ENCODE measurements at regions not wholly inside any gene's neighbourhood (a gene's known extent, or its start where the extent isn't known, plus 50 kb on each side); places are given as distances from the start of the nearest gene placed in this dataset.

DNA sequence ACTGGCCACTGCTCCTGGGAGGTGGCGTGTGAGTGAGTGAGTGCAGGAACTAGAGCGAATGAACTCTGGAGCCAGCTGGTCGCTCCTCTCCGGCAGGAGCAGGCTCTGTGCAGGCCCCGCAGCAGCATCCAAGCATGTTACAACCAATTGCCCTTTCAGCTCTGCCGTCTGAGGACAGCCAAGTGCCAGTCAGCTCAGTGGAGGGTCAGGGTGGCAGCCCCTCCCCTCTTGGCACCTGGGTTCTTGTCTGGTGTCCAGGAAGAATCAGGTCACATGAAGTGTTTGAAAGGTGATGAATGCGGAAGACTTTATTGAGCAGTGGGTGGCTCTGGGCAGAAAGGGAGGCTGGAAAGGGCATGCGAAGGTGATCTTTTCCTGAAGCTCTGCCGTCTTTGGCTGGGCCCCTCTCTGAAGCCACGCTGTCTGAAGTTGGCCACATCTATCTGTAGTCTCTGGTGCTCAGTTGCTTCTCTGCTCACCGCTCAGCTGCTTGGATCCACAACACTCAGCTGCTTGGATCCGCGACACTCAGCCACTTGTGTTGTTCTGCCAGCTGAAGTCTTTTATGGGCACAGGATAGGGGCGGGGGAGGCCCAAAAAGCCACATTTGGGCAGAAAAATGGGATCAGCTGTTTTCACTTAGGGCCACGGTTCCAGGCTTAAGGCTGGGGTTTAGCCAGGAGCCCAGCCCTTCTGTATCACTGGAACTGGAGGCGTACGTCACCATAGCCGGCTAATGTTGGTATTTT is 139.8 kb downstream of the ADSS2 start:
- TF ChIP-seq POLR2AphosphoS5 (IDR thresholded peaks at IDR 0.05; ENCODE audit: insufficient read depth in 1 of 2, low read depth in 1 of 2) (no peak), POLR2A (IDR thresholded peaks at IDR 0.05) (no peak)
- TF ChIP-seq, protein P1, sequence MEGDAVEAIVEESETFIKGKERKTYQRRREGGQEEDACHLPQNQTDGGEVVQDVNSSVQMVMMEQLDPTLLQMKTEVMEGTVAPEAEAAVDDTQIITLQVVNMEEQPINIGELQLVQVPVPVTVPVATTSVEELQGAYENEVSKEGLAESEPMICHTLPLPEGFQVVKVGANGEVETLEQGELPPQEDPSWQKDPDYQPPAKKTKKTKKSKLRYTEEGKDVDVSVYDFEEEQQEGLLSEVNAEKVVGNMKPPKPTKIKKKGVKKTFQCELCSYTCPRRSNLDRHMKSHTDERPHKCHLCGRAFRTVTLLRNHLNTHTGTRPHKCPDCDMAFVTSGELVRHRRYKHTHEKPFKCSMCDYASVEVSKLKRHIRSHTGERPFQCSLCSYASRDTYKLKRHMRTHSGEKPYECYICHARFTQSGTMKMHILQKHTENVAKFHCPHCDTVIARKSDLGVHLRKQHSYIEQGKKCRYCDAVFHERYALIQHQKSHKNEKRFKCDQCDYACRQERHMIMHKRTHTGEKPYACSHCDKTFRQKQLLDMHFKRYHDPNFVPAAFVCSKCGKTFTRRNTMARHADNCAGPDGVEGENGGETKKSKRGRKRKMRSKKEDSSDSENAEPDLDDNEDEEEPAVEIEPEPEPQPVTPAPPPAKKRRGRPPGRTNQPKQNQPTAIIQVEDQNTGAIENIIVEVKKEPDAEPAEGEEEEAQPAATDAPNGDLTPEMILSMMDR (IDR thresholded peaks at IDR 0.05): no peak
- intact Hi-C loops (cut with DNase I): no loop called here
- no peaks in the 10 kb centered on the region for H3K27me3 ChIP-seq
- H3K9me3 ChIP-seq: no peaks in the 10 kb centered on the region
- DNase-seq (ENCODE audit: extremely low spot score in 2 of 2): peak in 1 of 2 donors; percentile 58
- no peaks in the 10 kb centered on the region for H3K36me3 ChIP-seq
- peaks cover 19% of the 10 kb centered on the region for H3K4me1 ChIP-seq
- no peak overlapping the region for H3K4me3 ChIP-seq
- H3K27ac ChIP-seq: peak overlapping the region; percentile 55

DNA sequence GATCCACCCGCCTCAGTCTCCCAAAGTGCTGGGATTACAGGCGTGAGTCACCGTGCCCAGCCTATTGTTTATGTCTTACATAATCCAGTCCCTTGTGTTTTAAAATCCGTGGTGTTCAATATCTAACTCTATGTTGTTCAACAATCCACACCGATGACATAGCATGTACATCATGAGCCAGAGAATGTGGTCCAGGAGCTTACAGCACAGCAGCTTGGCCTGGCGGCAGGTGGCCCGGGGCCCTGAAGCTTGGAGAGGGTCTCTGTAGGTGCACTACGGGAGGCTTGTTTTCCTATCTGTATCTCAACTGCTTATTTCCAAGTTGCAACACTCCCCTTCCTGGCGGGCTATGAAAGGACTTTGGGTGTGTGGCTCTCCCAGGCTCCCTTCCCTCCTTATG is 138.4 kb downstream of the ADSS2 start:
- Histone ChIP-seq H3K9me3 (no peaks in the 10 kb centered on the region), H3K27ac (no peak overlapping the region), H3K4me3 (no peak overlapping the region), H3K36me3 (no peaks in the 10 kb centered on the region), H3K4me1 (peaks cover 19% of the 10 kb centered on the region), H3K27me3 (no peaks in the 10 kb centered on the region)
- intact Hi-C loops (cut with DNase I): no loop called here
- TF ChIP-seq, protein P1 (IDR thresholded peaks at IDR 0.05): no peak
- TF ChIP-seq POLR2A (IDR thresholded peaks at IDR 0.05): no peak
- no peak for TF ChIP-seq POLR2AphosphoS5 (IDR thresholded peaks at IDR 0.05; ENCODE audit: insufficient read depth in 1 of 2, low read depth in 1 of 2)
- DNase-seq (ENCODE audit: extremely low spot score in 2 of 2): peak in 1 of 2 donors; percentile 44

DNA sequence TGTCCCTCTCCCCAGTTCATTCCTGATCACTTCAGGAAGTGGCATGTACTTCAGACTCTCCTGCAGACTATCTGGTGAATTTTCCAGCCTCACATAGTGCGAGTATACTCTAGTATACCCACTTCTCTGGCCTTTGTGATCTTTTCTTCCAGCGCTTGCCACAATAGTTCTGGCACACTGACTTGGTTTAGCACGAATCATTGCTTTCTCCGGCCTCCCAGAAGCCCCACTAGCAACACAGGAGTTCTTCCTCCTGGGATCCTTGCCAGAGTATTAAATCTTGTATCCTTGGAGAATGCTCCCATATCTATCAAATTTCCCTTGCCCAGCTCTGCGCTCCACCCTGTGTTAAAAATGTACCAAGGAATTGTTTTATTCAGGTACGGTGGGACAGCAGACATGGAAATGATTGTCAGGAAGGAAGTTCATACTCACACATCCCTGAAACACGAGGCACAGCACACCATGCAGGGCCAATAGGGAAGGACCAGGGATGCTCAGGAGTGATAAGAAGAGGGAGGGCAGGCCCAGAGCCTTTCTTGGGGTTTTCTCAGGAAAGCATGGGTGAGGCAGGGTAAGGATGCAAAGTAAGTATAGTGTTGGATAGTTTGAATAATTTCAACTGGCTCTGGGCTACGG is 136.7 kb downstream of the ADSS2 start:
- Histone ChIP-seq H3K27ac (no peak overlapping the region), H3K36me3 (no peaks in the 10 kb centered on the region), H3K9me3 (no peaks in the 10 kb centered on the region), H3K4me3 (no peak overlapping the region), H3K27me3 (no peaks in the 10 kb centered on the region), H3K4me1 (peaks cover 19% of the 10 kb centered on the region)
- intact Hi-C loops (cut with DNase I): no loop called here
- DNase-seq (ENCODE audit: extremely low spot score in 2 of 2): peak in 1 of 2 donors; percentile 37
- TF ChIP-seq, protein P1 (IDR thresholded peaks at IDR 0.05): no peak
- TF ChIP-seq POLR2AphosphoS5 (IDR thresholded peaks at IDR 0.05; ENCODE audit: insufficient read depth in 1 of 2, low read depth in 1 of 2) (no peak), POLR2A (IDR thresholded peaks at IDR 0.05) (no peak)

DNA sequence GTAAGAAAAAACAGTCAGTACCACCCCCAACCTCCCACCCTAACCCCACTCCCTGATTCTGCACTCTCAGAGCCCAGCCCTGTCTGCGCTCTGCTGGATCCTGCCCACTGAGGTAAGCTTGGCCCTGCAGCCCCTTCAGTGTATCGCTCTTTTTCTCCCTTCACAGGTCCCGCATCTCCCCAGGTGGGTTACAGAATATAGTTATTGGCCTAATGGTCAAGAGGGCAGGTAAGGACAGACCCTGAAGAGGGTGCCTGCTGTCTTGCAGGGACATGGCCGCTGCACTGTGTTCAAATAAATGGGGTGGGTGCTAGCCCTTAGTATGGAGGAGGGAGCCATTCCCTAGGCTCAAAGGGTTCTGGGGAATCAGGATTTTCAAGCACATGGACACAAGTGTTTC is 135.7 kb downstream of the ADSS2 start:
- H3K4me1 ChIP-seq: peaks cover 19% of the 10 kb centered on the region
- H3K9me3 ChIP-seq: no peaks in the 10 kb centered on the region
- TF ChIP-seq POLR2A (IDR thresholded peaks at IDR 0.05) (no peak), POLR2AphosphoS5 (IDR thresholded peaks at IDR 0.05; ENCODE audit: insufficient read depth in 1 of 2, low read depth in 1 of 2) (no peak)
- TF ChIP-seq, protein P1 (IDR thresholded peaks at IDR 0.05): no peak
- DNase-seq (ENCODE audit: extremely low spot score in 2 of 2): peak; percentile 37 to 52
- no peaks in the 10 kb centered on the region for H3K27me3 ChIP-seq
- no peak overlapping the region for H3K4me3 ChIP-seq
- intact Hi-C loops (cut with DNase I): no loop called here
- H3K36me3 ChIP-seq: no peaks in the 10 kb centered on the region
- no peak overlapping the region for H3K27ac ChIP-seq

DNA sequence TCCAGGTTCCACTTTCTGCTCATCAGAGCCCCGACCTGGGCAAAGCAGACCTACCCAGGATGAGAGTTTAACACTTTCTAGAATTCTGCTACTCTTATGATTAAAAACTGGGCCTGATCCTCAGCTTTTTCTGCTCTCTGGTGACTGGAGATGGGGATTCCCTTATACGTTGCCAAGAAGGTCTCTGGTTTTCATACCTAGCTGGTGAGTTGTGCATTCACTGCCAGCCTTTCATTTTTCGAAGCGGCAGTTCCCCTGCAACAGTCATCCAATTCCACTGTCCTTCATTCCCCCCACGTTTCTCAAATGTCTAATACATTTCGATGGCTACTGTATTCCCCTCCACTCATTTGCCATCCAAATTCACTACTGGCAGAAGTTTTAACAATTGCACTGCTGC is 135.3 kb downstream of the ADSS2 start:
- no peaks in the 10 kb centered on the region for H3K9me3 ChIP-seq
- H3K36me3 ChIP-seq: no peaks in the 10 kb centered on the region
- H3K27me3 ChIP-seq: no peaks in the 10 kb centered on the region
- peak; percentile 6 to 42 for DNase-seq (ENCODE audit: extremely low spot score in 2 of 2)
- H3K4me3 ChIP-seq: no peak overlapping the region
- TF ChIP-seq POLR2A (IDR thresholded peaks at IDR 0.05): no peak
- TF ChIP-seq, protein P1 (IDR thresholded peaks at IDR 0.05): no peak
- TF ChIP-seq POLR2AphosphoS5 (IDR thresholded peaks at IDR 0.05; ENCODE audit: insufficient read depth in 1 of 2, low read depth in 1 of 2): no peak
- no peak overlapping the region for H3K27ac ChIP-seq
- intact Hi-C loops (cut with DNase I): no loop called here
- peaks cover 17% of the 10 kb centered on the region for H3K4me1 ChIP-seq

Data from vagina (tissue), 2 donors.